HUES64 (cell line): ENCODE measurements at regions not wholly inside any gene's neighbourhood (a gene's known extent, or its start where the extent isn't known, plus 50 kb on each side); places are given as distances from the start of the nearest gene placed in this dataset.

Experiments
- H3K27ac ChIP-seq: 2 replicates; pipeline ENCODE4 v1.7.0; 2013; ENCODE audit warnings: low read depth, low read length, inconsistent platforms
- H3K27me3 ChIP-seq: 2 replicates; pipeline ENCODE4 v1.6.1; 2013; ENCODE audit warnings: mild to moderate bottlenecking, low read length; ENCODE audit not compliant: insufficient read depth
- H3K36me3 ChIP-seq: 2 replicates; pipeline ENCODE4 v1.6.1; 2013; ENCODE audit warnings: mild to moderate bottlenecking, low read length; ENCODE audit not compliant: insufficient read depth
- H3K4me1 ChIP-seq: 2 replicates; pipeline ENCODE4 v1.6.1; 2013; ENCODE audit warnings: mild to moderate bottlenecking, low read length, moderate library complexity; ENCODE audit not compliant: insufficient read depth
- H3K4me3 ChIP-seq: 2 replicates; pipeline ENCODE4 v1.5.1; 2013; ENCODE audit warnings: mild to moderate bottlenecking, low read length, moderate library complexity
- H3K9ac ChIP-seq: 2 replicates; pipeline ENCODE4 v1.6.1; 2013; ENCODE audit warnings: mild to moderate bottlenecking, low read depth, low read length
- H3K9me3 ChIP-seq: 2 replicates; pipeline ENCODE4 v1.6.1; 2013; ENCODE audit warnings: low read depth, low read length; ENCODE audit not compliant: insufficient read depth
- WGBS: fragments of 150-250, 120-280 bp; methylation state at CpG from one replicate; pipeline ENCODE4 v1.1.7; 2013; ENCODE audit warnings: missing lambda C conversion rate; 5-methylcytosine and 5-hydroxymethylcytosine counted together

DNA sequence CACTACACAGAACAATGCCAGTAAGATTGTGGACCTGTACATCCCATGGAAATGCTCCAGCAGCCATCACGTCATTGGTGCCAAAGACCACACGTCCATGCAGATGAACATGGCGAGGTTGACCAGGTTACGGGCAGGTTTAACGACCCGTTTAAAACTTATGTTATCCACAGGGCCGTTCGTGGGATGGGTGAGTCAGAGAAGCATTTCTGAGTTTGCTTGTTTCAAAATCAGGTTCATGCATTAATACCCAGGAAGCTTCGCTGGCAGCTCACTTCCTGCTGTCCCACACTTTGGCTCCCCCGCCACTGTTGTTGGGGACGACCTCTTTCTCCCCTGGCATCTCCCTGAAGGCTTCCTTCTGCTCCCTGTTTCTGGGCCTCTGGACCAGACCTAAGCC is 194.1 kb downstream of the USP12 start:
- H3K9me3 ChIP-seq = no peaks in the 10 kb centered on the region
- no peak overlapping the region for H3K4me3 ChIP-seq
- no peak overlapping the region for H3K9ac ChIP-seq
- no peaks in the 10 kb centered on the region for H3K36me3 ChIP-seq
- H3K27ac ChIP-seq = no peak overlapping the region
- 0 out of 2 replicates have a peak, but pooled peaks cover 8% of the 10 kb centered on the region for H3K4me1 ChIP-seq
- 84% methylated on average over 11 of the region's 11 CpGs for WGBS
- no peaks in the 10 kb centered on the region for H3K27me3 ChIP-seq

DNA sequence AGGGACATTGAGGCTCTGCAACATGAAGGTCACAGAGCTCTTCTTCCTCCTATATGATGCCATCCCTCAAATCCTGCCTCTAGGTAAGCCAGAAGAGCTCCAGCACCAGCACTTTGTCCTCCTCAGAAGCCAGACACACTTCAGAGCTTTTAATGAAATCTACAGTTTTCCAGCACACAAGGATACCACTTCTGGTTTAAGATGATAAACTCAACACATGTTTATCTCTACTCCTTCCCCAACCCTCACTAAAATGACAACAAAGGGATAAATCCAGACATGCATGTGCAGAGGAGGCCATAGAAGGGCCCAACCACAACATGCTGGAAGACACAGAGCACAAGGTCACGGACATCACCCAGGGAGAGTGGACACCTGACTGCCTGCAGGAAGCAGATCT is 195.3 kb downstream of the USP12 start:
- Histone ChIP-seq H3K4me1 (0 out of 2 replicates have a peak, but pooled peaks cover 8% of the 10 kb centered on the region), H3K27me3 (no peaks in the 10 kb centered on the region), H3K9ac (no peak overlapping the region), H3K27ac (no peak overlapping the region), H3K9me3 (no peaks in the 10 kb centered on the region), H3K4me3 (no peak overlapping the region), H3K36me3 (no peaks in the 10 kb centered on the region)
- WGBS = 88% methylated on average over 1 of the region's 1 CpG

DNA sequence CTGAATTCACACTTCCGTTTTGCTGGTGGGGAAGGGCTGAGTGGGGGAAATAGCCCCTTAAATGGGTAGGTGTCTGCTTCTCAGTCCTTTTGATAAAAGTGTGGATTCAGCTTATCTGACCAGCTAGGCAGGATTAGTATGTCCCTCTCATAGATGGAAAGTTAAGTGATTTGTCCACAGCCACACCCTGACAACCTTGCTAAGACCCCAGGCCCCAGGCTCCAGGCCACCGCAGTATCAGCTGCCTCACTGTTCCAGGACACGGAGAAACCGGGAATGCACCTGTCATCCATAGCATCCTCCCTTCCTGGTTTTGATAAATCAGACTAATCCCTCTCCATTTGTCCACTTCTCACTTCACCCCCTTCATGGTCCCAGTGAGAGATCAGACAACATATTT is 197.7 kb downstream of the USP12 start:
- Histone ChIP-seq H3K27ac (no peak overlapping the region), H3K9ac (no peak overlapping the region), H3K36me3 (no peaks in the 10 kb centered on the region), H3K27me3 (no peaks in the 10 kb centered on the region), H3K4me1 (0 out of 2 replicates have a peak, but pooled peaks cover 8% of the 10 kb centered on the region), H3K9me3 (no peaks in the 10 kb centered on the region), H3K4me3 (no peak overlapping the region)
- WGBS = 77% methylated on average over 4 of the region's 4 CpGs

DNA sequence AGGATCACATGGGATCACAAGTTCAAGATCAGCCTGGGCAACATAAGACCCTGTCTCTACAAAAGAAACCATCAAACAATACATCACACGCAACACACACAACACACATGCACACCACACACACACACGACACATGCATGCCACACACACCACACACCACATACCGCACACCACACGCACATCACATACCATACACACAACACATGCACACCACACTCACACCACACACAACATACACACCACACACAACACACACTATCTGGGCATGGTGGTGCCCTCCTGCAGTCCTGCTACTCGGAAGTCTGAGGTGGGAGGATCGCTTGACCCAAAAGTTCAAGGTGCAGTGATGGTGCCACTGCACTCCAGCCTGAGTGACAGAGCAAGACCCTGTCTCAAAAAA is 198.3 kb downstream of the USP12 start:
- 77% methylated on average over 6 of the region's 6 CpGs for WGBS
- no peaks in the 10 kb centered on the region for H3K9me3 ChIP-seq
- H3K9ac ChIP-seq = no peak overlapping the region
- no peak overlapping the region for H3K27ac ChIP-seq
- H3K4me1 ChIP-seq = 0 out of 2 replicates have a peak, but pooled peaks cover 2% of the 10 kb centered on the region
- no peaks in the 10 kb centered on the region for H3K27me3 ChIP-seq
- no peak overlapping the region for H3K4me3 ChIP-seq
- H3K36me3 ChIP-seq = no peaks in the 10 kb centered on the region

DNA sequence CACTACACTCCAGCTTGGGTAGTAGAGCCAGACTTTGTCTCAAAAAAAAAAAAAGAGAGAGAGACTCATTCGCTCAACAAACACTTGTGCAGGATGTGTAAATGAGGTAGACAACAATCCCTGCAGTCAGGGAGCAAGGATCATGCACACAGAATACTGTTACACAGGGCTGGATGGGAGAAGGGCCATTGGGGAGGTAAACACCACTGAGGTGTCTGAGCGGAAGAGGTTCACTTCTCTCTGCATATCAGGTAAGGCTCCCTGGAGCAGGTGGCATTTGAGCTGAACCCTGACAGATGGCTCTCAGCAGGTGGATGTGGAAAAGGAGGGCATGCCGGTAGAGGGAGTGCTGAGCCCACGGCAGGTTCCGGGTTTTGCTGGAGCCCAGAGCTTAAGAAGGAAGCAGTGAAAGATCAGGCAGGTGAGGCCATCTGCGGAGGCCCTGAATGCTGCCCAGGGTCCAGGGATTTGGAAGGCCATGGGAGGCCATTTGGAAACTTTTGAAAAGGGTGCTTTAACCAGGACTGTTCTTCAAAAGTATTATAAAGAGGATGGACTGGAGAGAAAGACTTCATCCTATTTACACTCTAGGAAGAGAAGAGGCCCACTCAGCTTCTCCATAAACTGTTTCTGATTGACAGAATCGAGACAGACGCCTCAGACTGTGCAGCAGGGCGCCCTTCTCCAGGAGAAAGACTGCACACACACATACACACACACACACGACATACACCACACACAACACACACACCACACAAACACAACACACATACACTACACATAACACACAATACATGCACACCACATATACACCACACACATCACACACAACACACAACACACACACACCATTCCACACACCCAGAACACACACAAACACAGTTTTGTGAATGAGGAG is 199.4 kb downstream of the USP12 start:
- Histone ChIP-seq H3K9ac (no peak overlapping the region), H3K27me3 (no peaks in the 10 kb centered on the region), H3K4me3 (no peak overlapping the region), H3K27ac (no peak overlapping the region), H3K9me3 (no peaks in the 10 kb centered on the region), H3K4me1 (no peaks in the 10 kb centered on the region), H3K36me3 (no peaks in the 10 kb centered on the region)
- WGBS = 40% methylated on average over 10 of the region's 10 CpGs

DNA sequence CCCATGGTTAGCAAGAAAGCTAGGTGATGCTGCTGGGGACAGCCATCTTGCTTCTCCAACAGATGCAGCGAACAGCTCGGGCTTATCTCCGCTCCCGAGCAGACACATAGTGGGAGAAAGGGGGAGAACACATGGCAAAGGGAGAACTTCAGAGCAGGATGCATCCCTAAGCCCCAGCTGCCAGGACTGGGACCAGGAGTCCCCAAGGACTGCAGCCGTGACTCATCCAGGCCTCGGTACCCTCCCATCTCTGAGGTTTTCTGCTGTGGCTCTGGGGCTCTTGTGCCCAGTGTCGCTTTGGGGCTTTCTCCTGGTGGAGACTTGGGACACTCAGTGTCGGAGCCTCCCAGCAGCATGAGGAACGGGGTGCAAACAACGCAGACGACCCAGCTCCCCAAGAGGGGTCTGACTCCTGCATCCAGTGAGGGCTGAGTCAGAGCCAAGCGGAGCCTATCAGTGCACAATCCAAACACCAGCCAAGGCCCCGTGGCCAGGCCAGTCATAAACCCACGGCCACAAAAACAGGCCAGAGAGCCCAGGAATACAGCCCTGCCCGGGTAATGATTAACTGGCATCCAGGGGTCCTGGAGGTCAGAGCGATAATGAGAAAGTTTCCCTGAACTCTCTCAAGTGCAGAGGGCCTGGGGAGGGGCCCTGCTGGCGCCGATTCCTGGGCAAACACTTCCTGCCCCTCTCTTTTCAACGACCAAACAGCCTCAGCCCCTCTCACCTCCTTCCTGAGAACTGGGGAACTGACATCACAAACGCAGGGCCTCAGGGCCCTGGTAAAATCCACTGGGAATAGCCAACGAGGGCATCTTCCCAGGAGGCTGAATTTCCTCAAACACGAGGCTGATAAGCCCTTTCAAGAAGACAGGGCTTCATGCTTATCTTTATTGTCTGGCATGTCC is 202.9 kb downstream of the USP12 start:
- Histone ChIP-seq H3K4me3 (no peak overlapping the region), H3K27me3 (no peaks in the 10 kb centered on the region), H3K9me3 (no peaks in the 10 kb centered on the region), H3K4me1 (peaks cover 7% of the 10 kb centered on the region), H3K36me3 (no peaks in the 10 kb centered on the region), H3K9ac (no peak overlapping the region), H3K27ac (no peak overlapping the region)
- 84% methylated on average over 22 of the region's 22 CpGs for WGBS

DNA sequence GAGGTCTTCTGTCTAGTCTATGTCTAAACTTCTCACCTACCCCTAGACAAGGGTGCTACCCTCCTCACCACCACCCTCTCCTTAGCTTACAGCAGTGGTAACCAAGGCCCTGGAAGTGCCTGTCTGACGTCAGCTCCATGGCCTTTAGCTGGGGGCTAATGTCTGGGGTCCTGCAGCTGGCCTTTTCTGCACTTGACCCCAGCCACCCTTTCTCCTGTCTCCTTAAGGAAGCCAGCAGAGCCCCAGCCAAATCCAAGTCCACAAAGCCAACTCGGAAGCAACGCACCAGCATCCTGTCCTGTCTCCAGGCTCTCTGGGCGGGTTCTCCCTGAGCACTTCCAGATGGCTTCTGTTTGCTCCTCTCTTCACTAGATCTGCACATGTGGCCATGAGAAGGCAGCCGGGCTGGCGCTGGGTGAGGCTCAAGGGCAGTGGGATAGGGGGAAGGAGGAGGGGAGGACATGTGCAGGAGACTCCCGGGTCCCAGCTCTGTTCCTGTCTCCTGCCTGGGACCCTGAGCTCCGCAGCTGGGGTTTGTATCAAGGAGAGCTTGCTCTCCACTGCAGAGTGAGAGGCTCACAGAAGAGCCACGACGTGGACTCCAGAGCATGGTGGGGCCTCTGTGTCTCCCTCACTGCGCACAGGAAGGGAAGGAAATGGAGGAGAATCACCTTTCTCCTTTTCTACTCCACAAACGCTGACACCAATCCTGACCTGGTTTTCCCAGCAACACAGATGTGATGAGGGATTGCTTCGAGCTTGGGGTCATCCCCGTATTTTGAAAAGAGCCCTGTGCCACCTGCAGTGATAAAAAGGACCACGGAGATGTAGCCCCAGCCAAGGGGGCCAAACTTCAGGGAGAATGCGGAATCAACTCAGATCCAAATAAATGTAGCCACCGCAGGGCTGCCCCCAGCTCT is 204.2 kb downstream of the USP12 start:
- H3K4me3 ChIP-seq = no peak overlapping the region
- H3K36me3 ChIP-seq = no peaks in the 10 kb centered on the region
- H3K27ac ChIP-seq = no peak overlapping the region
- H3K4me1 ChIP-seq = peaks cover 7% of the 10 kb centered on the region
- 76% methylated on average over 16 of the region's 17 CpGs for WGBS
- H3K27me3 ChIP-seq = no peaks in the 10 kb centered on the region
- H3K9ac ChIP-seq = no peak overlapping the region
- no peaks in the 10 kb centered on the region for H3K9me3 ChIP-seq

DNA sequence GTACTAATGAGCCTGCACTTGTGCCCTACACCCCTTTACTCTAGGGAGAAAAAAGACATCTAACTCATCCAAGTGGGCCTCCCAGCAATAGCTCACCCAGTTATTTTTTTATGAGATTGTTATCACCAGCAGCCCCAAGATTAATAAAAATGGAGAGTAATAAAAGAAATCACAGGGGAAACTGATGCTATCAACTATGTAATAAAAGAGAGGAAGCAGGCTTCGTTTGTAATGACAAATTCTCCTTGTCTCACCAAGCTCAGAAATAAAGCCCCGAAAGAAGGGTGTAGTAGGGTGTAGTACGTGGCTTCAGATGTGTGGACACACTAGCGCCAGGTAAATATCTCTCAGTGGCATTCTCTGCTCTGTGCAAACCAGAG is 204.9 kb downstream of the USP12 start:
- no peak overlapping the region for H3K4me3 ChIP-seq

DNA sequence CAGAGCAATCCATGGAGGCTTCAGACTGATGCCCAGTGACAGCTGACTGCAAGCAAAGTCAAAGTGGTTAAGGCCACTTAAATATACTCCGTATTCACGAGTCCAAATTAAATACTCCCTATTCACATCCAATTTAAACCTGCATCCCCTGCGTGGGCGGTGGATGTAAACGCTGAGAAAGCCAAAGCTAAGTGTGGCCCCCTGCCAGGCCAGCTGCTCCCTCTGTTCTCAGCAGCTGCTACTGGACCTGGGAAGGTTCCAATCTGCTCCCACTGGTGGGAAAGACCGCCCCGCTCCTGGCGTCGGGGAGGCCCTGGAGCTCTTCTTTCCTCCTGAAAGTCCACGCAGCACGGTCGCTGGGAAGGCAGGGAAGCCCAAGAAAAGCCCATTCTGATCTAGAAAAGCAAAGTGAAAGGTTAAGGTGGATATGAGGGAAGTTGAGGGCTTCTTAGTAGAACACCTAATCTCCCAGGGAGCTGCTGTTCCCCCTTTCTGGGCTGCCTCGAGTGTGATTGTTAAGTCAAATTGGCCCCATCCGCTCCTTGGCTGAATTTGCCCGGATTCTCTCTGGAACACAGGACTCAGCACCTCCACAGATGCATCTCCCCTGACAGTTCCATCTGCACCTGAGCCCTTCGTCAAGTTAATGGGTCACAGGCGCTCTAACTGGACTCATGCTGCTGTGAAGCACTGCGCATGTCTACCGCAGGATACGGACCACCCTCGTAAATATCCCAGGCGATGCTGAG is 205.5 kb downstream of the USP12 start:
- Histone ChIP-seq H3K27me3 (no peaks in the 10 kb centered on the region), H3K27ac (no peak overlapping the region), H3K9ac (no peak overlapping the region), H3K4me1 (peaks cover 7% of the 10 kb centered on the region), H3K36me3 (no peaks in the 10 kb centered on the region), H3K4me3 (no peak overlapping the region), H3K9me3 (no peaks in the 10 kb centered on the region)
- WGBS = 90% methylated on average over 22 of the region's 22 CpGs

More for the DNA sequence above, 204.9 kb downstream of the USP12 start:
- Histone ChIP-seq H3K9ac (no peak overlapping the region), H3K27ac (no peak overlapping the region), H3K9me3 (no peaks in the 10 kb centered on the region), H3K36me3 (no peaks in the 10 kb centered on the region), H3K27me3 (no peaks in the 10 kb centered on the region), H3K4me1 (peaks cover 7% of the 10 kb centered on the region)
- WGBS = 86% methylated on average over 4 of the region's 4 CpGs
